IgD-negative memory B cell (primary cell): ENCODE measurements at regions not wholly inside any gene's neighbourhood (a gene's known extent, or its start where the extent isn't known, plus 50 kb on each side); places are given as distances from the start of the nearest gene placed in this dataset.
"Not testable (repeated sequence)": the region's sequence is repeated elsewhere in the genome, so short reads cannot be mapped to it uniquely, and the experiment has no call there.

ENCODE experiments used
- H3K27ac Mint-ChIP-seq, 3 donors: one replicate each; pipeline ENCODE4 v1.8.0; 2020 to 2022; ENCODE audit warnings: mild to moderate bottlenecking in 3 of 3, mixed read lengths in 3 of 3, moderate library complexity in 1 of 3
- H3K27me3 Mint-ChIP-seq: one replicate; pipeline ENCODE4 v1.8.0; 2021; ENCODE audit warnings: mixed read lengths
- H3K36me3 Mint-ChIP-seq: one replicate; pipeline ENCODE4 v1.8.0; 2020; ENCODE audit warnings: mild to moderate bottlenecking, mixed read lengths
- H3K4me1 Mint-ChIP-seq, 3 donors: one replicate each; pipeline ENCODE4 v1.8.0; 2020 to 2022; ENCODE audit warnings: mixed read lengths in 3 of 3, mild to moderate bottlenecking in 1 of 3
- H3K4me3 Mint-ChIP-seq, 4 donors: one replicate each; pipeline ENCODE4 v1.8.0; 2020 to 2022; ENCODE audit warnings: mild to moderate bottlenecking in 4 of 4, mixed read lengths in 4 of 4, moderate library complexity in 3 of 4
- H3K9me3 Mint-ChIP-seq, 3 donors: one replicate each; pipeline ENCODE4 v1.8.0; 2020 to 2021; ENCODE audit warnings: mixed read lengths in 3 of 3, mild to moderate bottlenecking in 1 of 3

GRCh38 chr11:70585236-70585545, 186.9 kb downstream of the CTTN start:
- Mint-ChIP-seq H3K4me3 (no peak overlapping the region), H3K36me3 (no peaks in the 10 kb centered on the region), H3K9me3 (peaks cover 0 to 1% (median 0%) of the 10 kb centered on the region in 3 donors), H3K4me1 (no peaks in the 10 kb centered on the region), H3K27ac (peak overlapping the region in 1 of 3 donors; percentile 10), H3K27me3 (no peaks in the 10 kb centered on the region)

- no peak overlapping the region for H3K4me3 Mint-ChIP-seq
- no peaks in the 10 kb centered on the region for H3K4me1 Mint-ChIP-seq
- H3K36me3 Mint-ChIP-seq = no peaks in the 10 kb centered on the region
- H3K27ac Mint-ChIP-seq = no peak overlapping the region
- H3K27me3 Mint-ChIP-seq = no peaks in the 10 kb centered on the region
- peaks cover 0 to 2% (median 1%) of the 10 kb centered on the region in 3 donors for H3K9me3 Mint-ChIP-seq
Observed at GRCh38 chr11:70586261-70587074, 188.1 kb downstream of the CTTN start.

GRCh38 chr11:70587075-70587389, 188.7 kb downstream of the CTTN start:
- Mint-ChIP-seq H3K36me3 (no peaks in the 10 kb centered on the region), H3K4me1 (no peaks in the 10 kb centered on the region), H3K4me3 (no peak overlapping the region), H3K9me3 (peaks cover 0 to 2% (median 1%) of the 10 kb centered on the region in 3 donors), H3K27me3 (no peaks in the 10 kb centered on the region), H3K27ac (no peak overlapping the region)

GRCh38 chr11:70590356-70590991, 192.1 kb downstream of the CTTN start:
- Mint-ChIP-seq H3K4me1 (no peaks in the 10 kb centered on the region), H3K4me3 (no peak overlapping the region), H3K36me3 (no peaks in the 10 kb centered on the region), H3K27ac (no peak overlapping the region), H3K27me3 (peaks cover 1% of the 10 kb centered on the region), H3K9me3 (peaks cover 0 to 2% (median 1%) of the 10 kb centered on the region in 3 donors)

- no peak overlapping the region for H3K27ac Mint-ChIP-seq
- no peaks in the 10 kb centered on the region for H3K4me1 Mint-ChIP-seq
- H3K36me3 Mint-ChIP-seq = no peaks in the 10 kb centered on the region
- peaks cover 0 to 2% (median 1%) of the 10 kb centered on the region in 3 donors for H3K9me3 Mint-ChIP-seq
- H3K4me3 Mint-ChIP-seq = no peak overlapping the region
- peaks cover 6% of the 10 kb centered on the region for H3K27me3 Mint-ChIP-seq
Observed at GRCh38 chr11:70592641-70593165, 194.4 kb downstream of the CTTN start.

- Mint-ChIP-seq H3K9me3 (peaks cover 0 to 2% (median 0%) of the 10 kb centered on the region in 3 donors), H3K27ac (no peak overlapping the region), H3K4me3 (no peak overlapping the region), H3K27me3 (peaks cover 6% of the 10 kb centered on the region), H3K4me1 (no peaks in the 10 kb centered on the region), H3K36me3 (no peaks in the 10 kb centered on the region)
Observed at GRCh38 chr11:70593446-70593983, 195.2 kb downstream of the CTTN start.

GRCh38 chr11:70594031-70594430, 195.7 kb downstream of the CTTN start:
- H3K27me3 Mint-ChIP-seq = peaks cover 6% of the 10 kb centered on the region
- no peak overlapping the region for H3K4me3 Mint-ChIP-seq
- peaks cover 0 to 2% (median 0%) of the 10 kb centered on the region in 3 donors for H3K9me3 Mint-ChIP-seq
- no peaks in the 10 kb centered on the region for H3K4me1 Mint-ChIP-seq
- H3K36me3 Mint-ChIP-seq = no peaks in the 10 kb centered on the region
- H3K27ac Mint-ChIP-seq = no peak overlapping the region

GRCh38 chr11:70594606-70595005, 196.3 kb downstream of the CTTN start:
- peaks cover 0 to 2% (median 0%) of the 10 kb centered on the region in 3 donors for H3K9me3 Mint-ChIP-seq
- H3K27ac Mint-ChIP-seq = no peak overlapping the region
- H3K27me3 Mint-ChIP-seq = peaks cover 6% of the 10 kb centered on the region
- no peaks in the 10 kb centered on the region for H3K4me1 Mint-ChIP-seq
- H3K4me3 Mint-ChIP-seq = no peak overlapping the region
- no peaks in the 10 kb centered on the region for H3K36me3 Mint-ChIP-seq

GRCh38 chr11:70595016-70595415, 196.7 kb downstream of the CTTN start:
- no peaks in the 10 kb centered on the region for H3K36me3 Mint-ChIP-seq
- peaks cover 6% of the 10 kb centered on the region for H3K27me3 Mint-ChIP-seq
- H3K27ac Mint-ChIP-seq = no peak overlapping the region
- H3K4me3 Mint-ChIP-seq = no peak overlapping the region
- no peaks in the 10 kb centered on the region for H3K4me1 Mint-ChIP-seq
- H3K9me3 Mint-ChIP-seq = peaks cover 0 to 2% (median 0%) of the 10 kb centered on the region in 3 donors

GRCh38 chr11:70595452-70595851, 197.1 kb downstream of the CTTN start:
- H3K4me3 Mint-ChIP-seq = no peak overlapping the region
- peaks cover 6% of the 10 kb centered on the region for H3K27me3 Mint-ChIP-seq
- no peak overlapping the region for H3K27ac Mint-ChIP-seq
- H3K9me3 Mint-ChIP-seq = peaks cover 0 to 2% (median 0%) of the 10 kb centered on the region in 3 donors
- no peaks in the 10 kb centered on the region for H3K36me3 Mint-ChIP-seq
- no peaks in the 10 kb centered on the region for H3K4me1 Mint-ChIP-seq

GRCh38 chr11:70596091-70596490, 197.8 kb downstream of the CTTN start:
- Mint-ChIP-seq H3K36me3 (no peaks in the 10 kb centered on the region), H3K9me3 (peaks cover 0 to 1% (median 0%) of the 10 kb centered on the region in 3 donors), H3K4me1 (no peaks in the 10 kb centered on the region), H3K4me3 (no peak overlapping the region), H3K27me3 (peaks cover 6% of the 10 kb centered on the region), H3K27ac (no peak overlapping the region)

GRCh38 chr11:70597006-70597555, 198.8 kb downstream of the CTTN start:
- peaks cover 7% of the 10 kb centered on the region for H3K27me3 Mint-ChIP-seq
- peaks cover 0 to 1% (median 0%) of the 10 kb centered on the region in 3 donors for H3K9me3 Mint-ChIP-seq
- no peak overlapping the region for H3K4me3 Mint-ChIP-seq
- H3K4me1 Mint-ChIP-seq = no peaks in the 10 kb centered on the region
- no peaks in the 10 kb centered on the region for H3K36me3 Mint-ChIP-seq
- peak overlapping the region in 1 of 3 donors; percentile 59 for H3K27ac Mint-ChIP-seq

GRCh38 chr11:70597751-70598625, 199.7 kb downstream of the CTTN start:
- H3K4me1 Mint-ChIP-seq = no peaks in the 10 kb centered on the region
- no peaks in the 10 kb centered on the region for H3K36me3 Mint-ChIP-seq
- H3K4me3 Mint-ChIP-seq = no peak overlapping the region
- H3K27ac Mint-ChIP-seq = no peak overlapping the region
- H3K9me3 Mint-ChIP-seq = peaks cover 0 to 3% (median 0%) of the 10 kb centered on the region in 3 donors
- H3K27me3 Mint-ChIP-seq = peaks cover 6% of the 10 kb centered on the region

- H3K27me3 Mint-ChIP-seq, H3K9me3 Mint-ChIP-seq, H3K36me3 Mint-ChIP-seq, H3K4me3 Mint-ChIP-seq, H3K27ac Mint-ChIP-seq, H3K4me1 Mint-ChIP-seq: not testable (repeated sequence)
Observed at GRCh38 chr11:70600911-70601415, 202.6 kb downstream of the CTTN start.
